ENCODE measurements at regions not wholly inside any gene's neighbourhood (a gene's known extent, or its start where the extent isn't known, plus 50 kb on each side); places are given as distances from the start of the nearest gene placed in this dataset.

- Mint-ChIP-seq H3K4me3 (ENCODE audit: low read depth) (no peak overlapping the region), H3K36me3 (ENCODE audit: low read depth) (no peaks in the 10 kb centered on the region), H3K9me3 (peaks cover 17% of the 10 kb centered on the region)
Observed at GRCh38 chrX:4175221-4175620, 461.8 kb upstream of the PRKX start.

GRCh38 chrX:4173743-4174142 is 460.3 kb upstream of the PRKX start:
- H3K9me3 Mint-ChIP-seq, result peaks cover 20% of the 10 kb centered on the region
- DNase-seq (ENCODE audit: low spot score), result no peak
- intact Hi-C loops (cut with micrococcal nuclease), result no loop called here
- H3K4me3 Mint-ChIP-seq (ENCODE audit: low read depth), result no peak overlapping the region
- H3K27me3 Mint-ChIP-seq (ENCODE audit: low read depth), result no peaks in the 10 kb centered on the region
- no peaks in the 10 kb centered on the region for H3K36me3 Mint-ChIP-seq (ENCODE audit: low read depth)
- no peaks in the 10 kb centered on the region for H3K4me1 Mint-ChIP-seq (ENCODE audit: low read depth)
- H3K27ac Mint-ChIP-seq, result no peak overlapping the region

More at GRCh38 chrX:4175221-4175620, 461.8 kb upstream of the PRKX start:
- no peak overlapping the region for H3K27ac Mint-ChIP-seq
- no peaks in the 10 kb centered on the region for H3K27me3 Mint-ChIP-seq (ENCODE audit: low read depth)
- no peaks in the 10 kb centered on the region for H3K4me1 Mint-ChIP-seq (ENCODE audit: low read depth)
- intact Hi-C loops (cut with micrococcal nuclease), result no loop called here
- no peak for DNase-seq (ENCODE audit: low spot score)

DNA sequence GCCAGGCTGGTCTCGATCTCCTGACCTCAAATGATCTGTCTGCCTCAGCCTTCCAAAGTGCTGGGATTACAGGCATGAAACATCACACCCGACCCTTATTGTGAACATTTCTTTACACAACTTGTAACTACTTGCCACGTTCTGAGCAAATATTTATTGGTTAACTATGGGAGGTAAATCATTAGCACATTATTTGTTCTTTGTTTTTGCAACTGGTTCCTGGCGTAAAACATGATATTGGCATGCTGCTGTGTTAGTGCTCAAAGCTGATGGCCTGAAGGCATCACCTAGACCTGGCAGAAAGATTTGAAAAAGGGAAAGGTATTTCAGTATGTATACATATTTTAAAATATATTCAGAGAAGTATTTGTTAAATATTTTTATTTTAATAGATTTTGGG is 438.3 kb upstream of the PRKX start:
- Mint-ChIP-seq H3K9me3 (peaks cover 6% of the 10 kb centered on the region), H3K4me1 (ENCODE audit: low read depth) (no peaks in the 10 kb centered on the region), H3K27me3 (ENCODE audit: low read depth) (no peaks in the 10 kb centered on the region), H3K27ac (no peak overlapping the region), H3K36me3 (ENCODE audit: low read depth) (no peaks in the 10 kb centered on the region), H3K4me3 (ENCODE audit: low read depth) (no peak overlapping the region)
- no peak for DNase-seq (ENCODE audit: low spot score)
- intact Hi-C loops (cut with micrococcal nuclease), result no loop called here

DNA sequence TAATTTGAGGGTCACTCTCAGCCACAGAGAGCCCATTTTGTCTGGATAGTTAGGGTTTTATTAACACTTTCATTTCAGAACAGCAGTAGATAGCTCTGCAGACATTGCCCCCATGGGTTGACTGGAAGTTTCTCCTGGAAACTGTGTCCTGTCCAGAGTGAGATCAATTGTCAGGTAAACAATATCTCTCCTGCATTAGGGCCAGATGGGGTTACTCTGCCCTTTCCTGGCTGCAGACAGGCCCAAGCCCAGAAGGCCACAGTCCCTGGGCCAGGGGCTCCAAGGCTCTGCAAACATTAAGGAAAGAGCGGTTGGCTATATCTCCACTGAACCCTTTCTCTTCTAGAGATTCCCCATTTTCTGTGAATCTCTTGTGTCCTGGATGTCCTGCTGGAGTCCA is 436.8 kb upstream of the PRKX start:
- DNase-seq (ENCODE audit: low spot score), result no peak
- Mint-ChIP-seq H3K27ac (no peak overlapping the region), H3K4me3 (ENCODE audit: low read depth) (no peak overlapping the region), H3K9me3 (peaks cover 4% of the 10 kb centered on the region), H3K4me1 (ENCODE audit: low read depth) (no peaks in the 10 kb centered on the region), H3K36me3 (ENCODE audit: low read depth) (no peaks in the 10 kb centered on the region), H3K27me3 (ENCODE audit: low read depth) (no peaks in the 10 kb centered on the region)
- intact Hi-C loops (cut with micrococcal nuclease), result no loop called here

- H3K9me3 Mint-ChIP-seq, result no peaks in the 10 kb centered on the region
- no peaks in the 10 kb centered on the region for H3K27me3 Mint-ChIP-seq (ENCODE audit: low read depth)
- H3K27ac Mint-ChIP-seq, result no peak overlapping the region
Observed at GRCh38 chrX:4129626-4130025, 416.2 kb upstream of the PRKX start.

DNA sequence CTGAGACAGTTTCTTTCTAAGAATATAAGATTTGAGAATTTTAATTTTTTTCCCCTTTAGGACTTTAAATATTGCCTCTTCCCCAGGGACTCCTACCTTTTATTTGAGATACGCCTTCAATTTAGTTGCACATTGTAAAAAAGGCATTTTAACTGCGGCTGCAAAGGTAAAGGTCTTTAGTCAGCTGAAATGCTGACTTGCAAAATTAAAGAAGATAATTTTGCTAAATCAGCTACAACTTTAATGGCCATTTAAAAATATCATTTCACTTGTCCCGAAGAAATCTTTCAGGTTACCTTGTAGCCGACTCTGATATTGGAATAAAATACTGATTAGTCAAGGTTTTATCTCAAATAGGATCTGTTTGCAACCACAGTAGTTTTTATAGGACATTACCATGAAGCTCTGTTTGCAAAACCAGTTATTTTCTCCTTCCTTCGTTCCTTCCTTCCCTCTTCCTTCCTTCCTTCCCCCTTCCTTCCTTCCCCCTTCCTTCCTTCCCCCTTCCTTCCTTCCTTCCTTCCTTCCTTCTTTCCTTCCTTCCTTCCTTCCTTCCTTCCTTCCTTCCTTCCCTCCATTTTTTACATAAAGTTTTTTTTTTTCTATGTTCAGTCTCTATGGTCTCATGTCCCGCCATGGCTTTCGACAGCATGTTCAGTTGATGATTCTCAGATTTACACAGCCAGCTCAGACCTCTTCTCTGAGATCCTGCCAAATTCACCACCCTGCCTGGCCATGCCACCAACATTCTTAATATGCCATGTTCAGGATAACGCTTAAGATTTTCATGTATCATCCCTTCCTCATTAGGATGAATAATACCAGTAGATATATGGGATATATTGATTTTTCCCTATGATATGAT is 405.4 kb upstream of the PRKX start:
- H3K4me1 Mint-ChIP-seq (ENCODE audit: low read depth), result no peaks in the 10 kb centered on the region
- no peak overlapping the region for H3K27ac Mint-ChIP-seq
- no peak for DNase-seq (ENCODE audit: low spot score)
- H3K27me3 Mint-ChIP-seq (ENCODE audit: low read depth), result no peaks in the 10 kb centered on the region
- H3K4me3 Mint-ChIP-seq (ENCODE audit: low read depth), result no peak overlapping the region
- H3K36me3 Mint-ChIP-seq (ENCODE audit: low read depth), result no peaks in the 10 kb centered on the region
- intact Hi-C loops (cut with micrococcal nuclease), result no loop called here
- H3K9me3 Mint-ChIP-seq, result peaks cover 5% of the 10 kb centered on the region

More at GRCh38 chrX:4129626-4130025, 416.2 kb upstream of the PRKX start:
- DNase-seq (ENCODE audit: low spot score), result no peak
- Mint-ChIP-seq H3K36me3 (ENCODE audit: low read depth) (no peaks in the 10 kb centered on the region), H3K4me1 (ENCODE audit: low read depth) (no peaks in the 10 kb centered on the region), H3K4me3 (ENCODE audit: low read depth) (no peak overlapping the region)
- intact Hi-C loops (cut with micrococcal nuclease), result no loop called here

DNA sequence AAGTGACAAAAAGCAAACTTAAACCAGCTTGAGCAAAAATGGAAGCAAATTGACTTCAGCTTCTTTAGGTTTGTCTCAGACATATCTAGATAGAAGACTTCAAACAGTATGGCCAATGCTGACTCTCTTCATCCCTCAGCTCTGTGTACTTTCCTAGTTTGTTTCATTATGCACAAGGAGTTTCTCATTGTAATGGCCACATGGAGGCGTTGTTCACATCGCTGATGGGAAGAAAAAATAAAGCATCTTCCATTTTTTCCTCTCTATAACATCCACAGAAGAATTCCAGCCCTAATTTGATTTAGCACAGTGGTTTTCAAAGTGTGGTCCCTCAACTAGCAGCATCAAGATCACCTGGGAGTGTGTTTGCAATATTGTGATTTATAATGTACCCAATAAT is 397.5 kb upstream of the PRKX start:
- H3K9me3 Mint-ChIP-seq, result no peaks in the 10 kb centered on the region
- no peaks in the 10 kb centered on the region for H3K36me3 Mint-ChIP-seq (ENCODE audit: low read depth)
- intact Hi-C loops (cut with micrococcal nuclease), result no loop called here
- H3K27me3 Mint-ChIP-seq (ENCODE audit: low read depth), result no peaks in the 10 kb centered on the region
- no peak overlapping the region for H3K27ac Mint-ChIP-seq
- no peak for DNase-seq (ENCODE audit: low spot score)
- H3K4me1 Mint-ChIP-seq (ENCODE audit: low read depth), result no peaks in the 10 kb centered on the region
- no peak overlapping the region for H3K4me3 Mint-ChIP-seq (ENCODE audit: low read depth)

GRCh38 chrX:4094926-4095325 is 381.5 kb upstream of the PRKX start:
- no peak overlapping the region for H3K27ac Mint-ChIP-seq
- no peaks in the 10 kb centered on the region for H3K9me3 Mint-ChIP-seq
- intact Hi-C loops (cut with micrococcal nuclease), result no loop called here
- H3K36me3 Mint-ChIP-seq (ENCODE audit: low read depth), result no peaks in the 10 kb centered on the region
- H3K27me3 Mint-ChIP-seq (ENCODE audit: low read depth), result no peaks in the 10 kb centered on the region
- H3K4me3 Mint-ChIP-seq (ENCODE audit: low read depth), result no peak overlapping the region
- H3K4me1 Mint-ChIP-seq (ENCODE audit: low read depth), result no peaks in the 10 kb centered on the region
- no peak for DNase-seq (ENCODE audit: low spot score)

GRCh38 chrX:4091046-4091760 is 377.8 kb upstream of the PRKX start:
- no peak for DNase-seq (ENCODE audit: low spot score)
- no peak overlapping the region for H3K4me3 Mint-ChIP-seq (ENCODE audit: low read depth)
- intact Hi-C loops (cut with micrococcal nuclease), result no loop called here
- no peaks in the 10 kb centered on the region for H3K36me3 Mint-ChIP-seq (ENCODE audit: low read depth)
- no peak overlapping the region for H3K27ac Mint-ChIP-seq
- H3K9me3 Mint-ChIP-seq, result no peaks in the 10 kb centered on the region
- no peaks in the 10 kb centered on the region for H3K4me1 Mint-ChIP-seq (ENCODE audit: low read depth)
- no peaks in the 10 kb centered on the region for H3K27me3 Mint-ChIP-seq (ENCODE audit: low read depth)

GRCh38 chrX:4059893-4060292 is 346.4 kb upstream of the PRKX start:
- Mint-ChIP-seq H3K27ac (no peak overlapping the region), H3K9me3 (peaks cover 11% of the 10 kb centered on the region), H3K4me3 (ENCODE audit: low read depth) (no peak overlapping the region), H3K4me1 (ENCODE audit: low read depth) (no peaks in the 10 kb centered on the region), H3K27me3 (ENCODE audit: low read depth) (no peaks in the 10 kb centered on the region), H3K36me3 (ENCODE audit: low read depth) (no peaks in the 10 kb centered on the region)
- DNase-seq (ENCODE audit: low spot score), result no peak
- intact Hi-C loops (cut with micrococcal nuclease), result no loop called here

- Mint-ChIP-seq H3K36me3 (ENCODE audit: low read depth) (no peaks in the 10 kb centered on the region), H3K4me3 (ENCODE audit: low read depth) (no peak overlapping the region), H3K4me1 (ENCODE audit: low read depth) (no peaks in the 10 kb centered on the region), H3K27me3 (ENCODE audit: low read depth) (no peaks in the 10 kb centered on the region), H3K9me3 (no peaks in the 10 kb centered on the region), H3K27ac (no peak overlapping the region)
- intact Hi-C loops (cut with micrococcal nuclease), result no loop called here
- DNase-seq (ENCODE audit: low spot score), result no peak
Observed at GRCh38 chrX:4043951-4044350, 330.5 kb upstream of the PRKX start.

DNA sequence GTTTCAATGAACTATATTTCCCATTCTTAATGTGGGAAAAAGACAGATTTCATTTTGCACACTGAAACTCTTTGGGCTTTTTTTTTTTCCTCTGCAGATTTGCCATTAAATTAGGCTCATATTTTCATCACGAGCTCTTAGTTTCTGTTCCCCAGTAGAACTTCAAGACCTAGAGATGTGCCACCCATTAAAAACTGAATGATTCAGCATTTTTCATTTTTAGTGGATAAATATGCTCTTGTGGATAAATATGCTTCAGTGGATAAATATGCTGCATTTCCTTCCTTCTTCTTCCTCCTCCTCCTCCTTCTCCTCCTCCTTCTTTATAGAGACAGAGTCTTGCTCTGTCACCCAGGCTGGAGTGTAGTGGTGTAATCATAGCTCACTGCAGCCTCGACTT is 322.4 kb upstream of the PRKX start:
- H3K4me1 Mint-ChIP-seq (ENCODE audit: low read depth), result no peaks in the 10 kb centered on the region
- H3K9me3 Mint-ChIP-seq, result peaks cover 7% of the 10 kb centered on the region
- H3K27me3 Mint-ChIP-seq (ENCODE audit: low read depth), result no peaks in the 10 kb centered on the region
- no peaks in the 10 kb centered on the region for H3K36me3 Mint-ChIP-seq (ENCODE audit: low read depth)
- no peak overlapping the region for H3K27ac Mint-ChIP-seq
- no peak for DNase-seq (ENCODE audit: low spot score)
- no peak overlapping the region for H3K4me3 Mint-ChIP-seq (ENCODE audit: low read depth)
- intact Hi-C loops (cut with micrococcal nuclease), result no loop called here

DNA sequence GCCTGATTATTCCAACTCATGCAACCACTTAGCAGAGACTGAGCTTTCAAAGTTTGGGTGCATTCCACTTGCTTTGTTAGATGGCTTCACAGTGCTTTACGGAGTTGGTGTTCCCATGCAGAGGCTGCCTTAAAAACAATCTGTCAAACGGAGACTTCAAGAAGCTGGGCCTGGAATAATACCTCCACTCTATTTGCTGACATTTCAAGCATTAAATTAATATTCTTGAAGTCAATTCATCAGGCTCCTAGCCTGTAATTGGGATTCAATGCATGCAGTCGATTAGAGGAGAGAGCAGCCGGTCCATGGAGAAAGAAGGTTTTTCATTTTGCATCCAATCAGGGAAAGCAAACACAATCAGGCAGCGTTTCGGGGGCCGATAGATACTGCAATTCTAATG is 314.7 kb upstream of the PRKX start:
- no peaks in the 10 kb centered on the region for H3K4me1 Mint-ChIP-seq (ENCODE audit: low read depth)
- intact Hi-C loops (cut with micrococcal nuclease), result no loop called here

More for the DNA sequence above, 314.7 kb upstream of the PRKX start:
- H3K36me3 Mint-ChIP-seq (ENCODE audit: low read depth), result no peaks in the 10 kb centered on the region
- no peak overlapping the region for H3K4me3 Mint-ChIP-seq (ENCODE audit: low read depth)
- no peak for DNase-seq (ENCODE audit: low spot score)
- no peaks in the 10 kb centered on the region for H3K27me3 Mint-ChIP-seq (ENCODE audit: low read depth)
- no peak overlapping the region for H3K27ac Mint-ChIP-seq
- H3K9me3 Mint-ChIP-seq, result peaks cover 7% of the 10 kb centered on the region
